OCI-LY3 (cell line): ENCODE measurements at regions not wholly inside any gene's neighbourhood (a gene's known extent, or its start where the extent isn't known, plus 50 kb on each side); places are given as distances from the start of the nearest gene placed in this dataset.

ENCODE experiments used
- EZH2phosphoT487 ChIP-seq: fragments of 200-600 bp; shearing (Covaris generic); IDR thresholded peaks from 2 replicates; pipeline ENCODE4 v1.6.1; 2018; ENCODE audit warnings: antibody characterized with exemption, mixed run types, low read depth
- TF ChIP-seq, protein P1 (sequence below): fragments of 200-600, 300-600 bp; sonication (generic); IDR thresholded peaks from 2 replicates; pipeline ENCODE4 v1.5.1; 2014; ENCODE audit warnings: antibody characterized with exemption, low read length, low read depth

DNA sequence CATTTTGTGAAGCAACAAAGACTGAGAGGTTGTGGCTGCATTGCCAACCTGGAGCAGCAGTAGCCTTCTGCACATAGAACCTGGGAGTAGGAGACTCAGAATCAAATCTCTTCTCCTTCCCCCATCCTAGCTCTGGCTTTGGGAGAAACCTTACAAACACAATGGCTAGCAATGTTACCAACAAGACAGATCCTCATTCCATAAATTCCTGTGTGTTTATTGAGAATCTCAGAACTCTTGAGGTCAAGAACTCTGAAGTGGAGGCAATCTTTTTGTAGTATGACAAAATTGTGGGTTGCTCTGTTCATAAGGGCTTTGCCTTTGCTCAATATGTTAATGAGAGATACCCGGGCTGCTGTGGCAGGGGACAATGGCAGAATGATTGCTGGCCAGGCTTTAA, 406.7 kb upstream of the SPANXN1 start:
- TF ChIP-seq, protein P1, sequence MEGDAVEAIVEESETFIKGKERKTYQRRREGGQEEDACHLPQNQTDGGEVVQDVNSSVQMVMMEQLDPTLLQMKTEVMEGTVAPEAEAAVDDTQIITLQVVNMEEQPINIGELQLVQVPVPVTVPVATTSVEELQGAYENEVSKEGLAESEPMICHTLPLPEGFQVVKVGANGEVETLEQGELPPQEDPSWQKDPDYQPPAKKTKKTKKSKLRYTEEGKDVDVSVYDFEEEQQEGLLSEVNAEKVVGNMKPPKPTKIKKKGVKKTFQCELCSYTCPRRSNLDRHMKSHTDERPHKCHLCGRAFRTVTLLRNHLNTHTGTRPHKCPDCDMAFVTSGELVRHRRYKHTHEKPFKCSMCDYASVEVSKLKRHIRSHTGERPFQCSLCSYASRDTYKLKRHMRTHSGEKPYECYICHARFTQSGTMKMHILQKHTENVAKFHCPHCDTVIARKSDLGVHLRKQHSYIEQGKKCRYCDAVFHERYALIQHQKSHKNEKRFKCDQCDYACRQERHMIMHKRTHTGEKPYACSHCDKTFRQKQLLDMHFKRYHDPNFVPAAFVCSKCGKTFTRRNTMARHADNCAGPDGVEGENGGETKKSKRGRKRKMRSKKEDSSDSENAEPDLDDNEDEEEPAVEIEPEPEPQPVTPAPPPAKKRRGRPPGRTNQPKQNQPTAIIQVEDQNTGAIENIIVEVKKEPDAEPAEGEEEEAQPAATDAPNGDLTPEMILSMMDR = no peak
- no peak for TF ChIP-seq EZH2phosphoT487
